ENCODE measurements at regions not wholly inside any gene's neighbourhood (a gene's known extent, or its start where the extent isn't known, plus 50 kb on each side); places are given as distances from the start of the nearest gene placed in this dataset.
A peak's percentile ranks its signal among the peaks of the same experiment; 100 is the strongest.

- H3K23ac ChIP-seq (ENCODE audit: low read length) = no peak overlapping the region
- no CpG with 5 or more reads among the region's 7 CpGs for WGBS (ENCODE audit: extremely low coverage, insufficient coverage, insufficient read length)
- H3K4me3 ChIP-seq (ENCODE audit: low read depth, low read length) = no peak overlapping the region
- no peak overlapping the region for H4K91ac ChIP-seq (ENCODE audit: low read depth, low read length)
- H3K9me3 ChIP-seq (ENCODE audit: insufficient read depth, low read depth, low read length) = peaks cover 6% of the 10 kb centered on the region
- no peak overlapping the region for H4K12ac ChIP-seq (ENCODE audit: low read depth, low read length)
- H3K36me3 ChIP-seq (ENCODE audit: control insufficient read depth in 1 of 2, insufficient read depth in 2 of 2, low read length in 2 of 2) = no peaks in the 10 kb centered on the region
- H4K8ac ChIP-seq (ENCODE audit: low read depth, low read length) = no peak overlapping the region
- H2BK5ac ChIP-seq (ENCODE audit: low read depth, low read length, poor library complexity) = no peak overlapping the region
- no peak overlapping the region for H3K27ac ChIP-seq (ENCODE audit: low read depth, low read length)
- peak; percentile 40 to 79 for DNase-seq
- H2AFZ ChIP-seq (ENCODE audit: insufficient read depth, low read length, poor library complexity) = no peak overlapping the region
- no peak overlapping the region for H3K4ac ChIP-seq (ENCODE audit: low read depth, low read length)
- H3K4me2 ChIP-seq (ENCODE audit: low read length) = no peak overlapping the region
- H3K14ac ChIP-seq (ENCODE audit: low read length) = no peak overlapping the region
- no peak overlapping the region for H3K18ac ChIP-seq (ENCODE audit: low read length)
- no peaks in the 10 kb centered on the region for H3K27me3 ChIP-seq (ENCODE audit: insufficient read depth, low read length)
- peaks cover 3% of the 10 kb centered on the region for H3K79me1 ChIP-seq (ENCODE audit: low read length)
- no peak overlapping the region for H2BK12ac ChIP-seq (ENCODE audit: low read length)
- no peak overlapping the region for H2AK5ac ChIP-seq (ENCODE audit: low read length)
- no peak overlapping the region for H2BK120ac ChIP-seq (ENCODE audit: insufficient read depth, low read length, poor library complexity)
- no peaks in the 10 kb centered on the region for H3K79me2 ChIP-seq (ENCODE audit: control insufficient read depth, insufficient read depth, low read length, poor library complexity)
- peaks cover 0 to 6% of the 10 kb centered on the region in 2 experiments for H3K4me1 ChIP-seq (ENCODE audit: control insufficient read depth in 1 of 2, insufficient read depth in 2 of 2, low read length in 2 of 2)
- no peak overlapping the region for H3K9ac ChIP-seq (ENCODE audit: low read length)
Observed at GRCh38 chr3:194937882-194938321, 252.2 kb downstream of the FAM43A start.

DNA sequence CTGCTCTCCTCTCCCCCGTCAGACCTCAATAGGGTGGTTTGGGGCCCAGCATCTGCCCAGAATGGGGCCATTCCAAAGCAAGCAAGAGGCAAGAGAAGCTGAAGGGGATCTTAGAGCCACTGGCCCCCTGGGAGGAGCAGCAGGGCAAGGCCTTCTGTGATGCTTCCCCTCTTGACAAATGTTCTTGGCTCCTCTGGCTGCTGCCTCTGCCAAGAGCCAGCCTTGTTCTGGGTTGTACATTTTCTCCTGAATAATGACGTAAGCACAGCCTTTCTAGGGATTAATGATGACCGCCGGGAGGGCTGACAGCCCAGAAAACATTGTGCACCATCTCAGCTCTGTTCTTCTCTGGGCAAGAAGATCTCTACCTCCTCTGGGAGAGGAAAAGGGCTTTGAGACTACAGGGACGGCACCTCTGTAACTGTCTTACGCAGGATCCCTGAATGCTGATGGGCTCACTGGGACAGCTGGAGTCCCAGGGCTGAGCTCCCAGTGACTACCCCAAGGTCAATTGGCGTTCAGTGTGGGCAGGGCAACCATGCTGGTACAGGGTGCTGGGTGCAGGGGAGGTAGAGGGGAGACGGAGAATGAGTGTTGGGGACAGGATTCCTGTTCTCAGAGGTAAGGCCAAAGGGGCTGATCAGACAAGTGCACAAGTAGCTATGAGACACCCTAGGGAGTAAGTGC is 253.3 kb downstream of the FAM43A start:
- no peak for DNase-seq
- Histone ChIP-seq H3K4me1 (ENCODE audit: control insufficient read depth in 1 of 2, insufficient read depth in 2 of 2, low read length in 2 of 2) (peaks cover 0 to 6% of the 10 kb centered on the region in 2 experiments), H3K4me3 (ENCODE audit: low read depth, low read length) (no peak overlapping the region), H3K14ac (ENCODE audit: low read length) (no peak overlapping the region), H3K79me1 (ENCODE audit: low read length) (peaks cover 3% of the 10 kb centered on the region), H3K27me3 (ENCODE audit: insufficient read depth, low read length) (no peaks in the 10 kb centered on the region), H2AK5ac (ENCODE audit: low read length) (no peak overlapping the region), H4K12ac (ENCODE audit: low read depth, low read length) (no peak overlapping the region), H2BK12ac (ENCODE audit: low read length) (no peak overlapping the region), H3K4ac (ENCODE audit: low read depth, low read length) (no peak overlapping the region), H2AFZ (ENCODE audit: insufficient read depth, low read length, poor library complexity) (no peak overlapping the region), H3K18ac (ENCODE audit: low read length) (no peak overlapping the region), H3K9ac (ENCODE audit: low read length) (no peak overlapping the region), H3K36me3 (ENCODE audit: control insufficient read depth in 1 of 2, insufficient read depth in 2 of 2, low read length in 2 of 2) (no peaks in the 10 kb centered on the region), H3K79me2 (ENCODE audit: control insufficient read depth, insufficient read depth, low read length, poor library complexity) (no peaks in the 10 kb centered on the region), H3K23ac (ENCODE audit: low read length) (no peak overlapping the region), H4K8ac (ENCODE audit: low read depth, low read length) (no peak overlapping the region), H3K9me3 (ENCODE audit: insufficient read depth, low read depth, low read length) (peaks cover 4% of the 10 kb centered on the region), H4K91ac (ENCODE audit: low read depth, low read length) (no peak overlapping the region), H3K4me2 (ENCODE audit: low read length) (no peak overlapping the region), H3K27ac (ENCODE audit: low read depth, low read length) (no peak overlapping the region), H2BK120ac (ENCODE audit: insufficient read depth, low read length, poor library complexity) (no peak overlapping the region), H2BK5ac (ENCODE audit: low read depth, low read length, poor library complexity) (no peak overlapping the region)
- no CpG with 5 or more reads among the region's 8 CpGs for WGBS (ENCODE audit: extremely low coverage, insufficient coverage, insufficient read length)

DNA sequence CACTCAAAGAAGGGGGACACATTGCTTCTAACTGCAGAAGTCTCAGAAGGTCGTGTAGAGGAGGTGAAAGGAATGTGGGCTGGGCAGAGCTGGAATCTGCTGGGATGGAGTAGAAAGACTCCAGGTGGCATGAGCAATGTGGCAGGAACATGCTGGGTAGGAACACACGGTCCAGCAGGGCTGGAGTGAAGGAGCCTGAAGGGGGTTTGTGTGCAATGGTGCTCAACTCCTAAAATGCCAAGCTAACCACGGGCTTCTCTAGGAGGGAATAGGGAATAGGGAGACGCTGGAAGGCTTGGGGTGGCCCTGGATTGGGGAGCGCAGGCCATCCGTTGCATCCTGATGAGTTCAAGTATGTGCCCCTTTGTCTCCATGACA is 253.8 kb downstream of the FAM43A start:
- H3K9ac ChIP-seq (ENCODE audit: low read length) = no peak overlapping the region
- WGBS (ENCODE audit: extremely low coverage, insufficient coverage, insufficient read length) = no CpG with 5 or more reads among the region's 6 CpGs
- H4K8ac ChIP-seq (ENCODE audit: low read depth, low read length) = no peak overlapping the region
- no peaks in the 10 kb centered on the region for H3K36me3 ChIP-seq (ENCODE audit: control insufficient read depth in 1 of 2, insufficient read depth in 2 of 2, low read length in 2 of 2)
- H3K79me1 ChIP-seq (ENCODE audit: low read length) = peaks cover 3% of the 10 kb centered on the region
- no peak for DNase-seq
- no peak overlapping the region for H2BK12ac ChIP-seq (ENCODE audit: low read length)
- H3K27me3 ChIP-seq (ENCODE audit: insufficient read depth, low read length) = no peaks in the 10 kb centered on the region
- H2AK5ac ChIP-seq (ENCODE audit: low read length) = no peak overlapping the region
- peaks cover 4% of the 10 kb centered on the region for H3K9me3 ChIP-seq (ENCODE audit: insufficient read depth, low read depth, low read length)
- H3K4ac ChIP-seq (ENCODE audit: low read depth, low read length) = no peak overlapping the region
- no peak overlapping the region for H4K12ac ChIP-seq (ENCODE audit: low read depth, low read length)
- no peak overlapping the region for H2BK120ac ChIP-seq (ENCODE audit: insufficient read depth, low read length, poor library complexity)
- no peaks in the 10 kb centered on the region for H3K79me2 ChIP-seq (ENCODE audit: control insufficient read depth, insufficient read depth, low read length, poor library complexity)
- no peak overlapping the region for H3K4me2 ChIP-seq (ENCODE audit: low read length)
- peaks cover 0 to 6% of the 10 kb centered on the region in 2 experiments for H3K4me1 ChIP-seq (ENCODE audit: control insufficient read depth in 1 of 2, insufficient read depth in 2 of 2, low read length in 2 of 2)
- H3K4me3 ChIP-seq (ENCODE audit: low read depth, low read length) = no peak overlapping the region
- no peak overlapping the region for H3K27ac ChIP-seq (ENCODE audit: low read depth, low read length)
- no peak overlapping the region for H2AFZ ChIP-seq (ENCODE audit: insufficient read depth, low read length, poor library complexity)
- no peak overlapping the region for H3K14ac ChIP-seq (ENCODE audit: low read length)
- no peak overlapping the region for H2BK5ac ChIP-seq (ENCODE audit: low read depth, low read length, poor library complexity)
- H3K18ac ChIP-seq (ENCODE audit: low read length) = no peak overlapping the region
- no peak overlapping the region for H3K23ac ChIP-seq (ENCODE audit: low read length)
- no peak overlapping the region for H4K91ac ChIP-seq (ENCODE audit: low read depth, low read length)

DNA sequence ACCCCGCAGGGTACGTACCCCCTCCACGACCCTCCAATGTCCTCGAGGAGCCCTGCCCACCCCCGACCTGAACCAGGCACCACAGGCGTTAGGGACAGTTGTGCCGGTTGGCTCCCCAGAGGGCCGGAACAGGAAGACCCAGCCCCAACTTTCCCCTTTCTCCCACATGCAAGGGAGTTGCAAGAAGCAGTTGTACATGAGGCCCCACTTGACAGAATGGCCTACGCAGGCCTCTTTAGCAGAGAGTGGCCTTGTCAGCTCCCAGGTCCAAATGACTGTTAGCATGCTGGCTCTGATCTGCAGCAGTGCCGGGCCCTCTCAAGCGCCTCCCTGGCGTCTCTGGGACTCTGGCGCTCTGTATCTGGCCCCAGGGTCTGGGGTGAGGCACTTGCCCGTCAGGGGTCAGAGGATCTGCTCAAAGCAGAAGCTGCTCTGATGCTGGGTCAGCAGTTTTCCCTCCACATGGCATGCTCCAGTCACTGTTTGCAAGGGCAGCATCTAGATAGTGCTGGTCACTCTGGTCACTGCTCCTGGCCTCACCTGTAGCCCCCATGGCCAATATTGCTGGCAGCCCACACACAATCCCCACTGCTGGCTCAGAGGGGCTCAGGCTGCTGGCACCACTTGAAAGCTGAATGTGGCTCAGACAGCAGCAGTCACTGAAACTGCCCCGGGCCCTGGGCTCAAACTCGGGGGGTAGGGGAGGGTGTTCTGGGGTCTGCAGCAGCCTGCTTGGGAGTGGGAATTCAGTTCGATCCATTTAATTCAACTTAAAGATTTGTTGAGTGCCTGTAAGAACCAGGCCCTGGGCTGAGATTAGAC is 254.5 kb downstream of the FAM43A start:
- peaks cover 4% of the 10 kb centered on the region for H3K9me3 ChIP-seq (ENCODE audit: insufficient read depth, low read depth, low read length)
- H3K14ac ChIP-seq (ENCODE audit: low read length) = no peak overlapping the region
- no peak overlapping the region for H3K18ac ChIP-seq (ENCODE audit: low read length)
- H3K9ac ChIP-seq (ENCODE audit: low read length) = no peak overlapping the region
- no peaks in the 10 kb centered on the region for H3K79me2 ChIP-seq (ENCODE audit: control insufficient read depth, insufficient read depth, low read length, poor library complexity)
- no peaks in the 10 kb centered on the region for H3K36me3 ChIP-seq (ENCODE audit: control insufficient read depth in 1 of 2, insufficient read depth in 2 of 2, low read length in 2 of 2)
- no peaks in the 10 kb centered on the region for H3K27me3 ChIP-seq (ENCODE audit: insufficient read depth, low read length)
- no peak overlapping the region for H2BK120ac ChIP-seq (ENCODE audit: insufficient read depth, low read length, poor library complexity)
- H3K79me1 ChIP-seq (ENCODE audit: low read length) = no peaks in the 10 kb centered on the region
- H2AFZ ChIP-seq (ENCODE audit: insufficient read depth, low read length, poor library complexity) = no peak overlapping the region
- no peak overlapping the region for H3K27ac ChIP-seq (ENCODE audit: low read depth, low read length)
- H3K4me3 ChIP-seq (ENCODE audit: low read depth, low read length) = no peak overlapping the region
- H4K8ac ChIP-seq (ENCODE audit: low read depth, low read length) = no peak overlapping the region
- H3K4ac ChIP-seq (ENCODE audit: low read depth, low read length) = no peak overlapping the region
- no peak overlapping the region for H2BK12ac ChIP-seq (ENCODE audit: low read length)
- DNase-seq = no peak
- no peak overlapping the region for H4K12ac ChIP-seq (ENCODE audit: low read depth, low read length)
- no CpG with 5 or more reads among the region's 17 CpGs for WGBS (ENCODE audit: extremely low coverage, insufficient coverage, insufficient read length)
- peaks cover 0 to 2% of the 10 kb centered on the region in 2 experiments for H3K4me1 ChIP-seq (ENCODE audit: control insufficient read depth in 1 of 2, insufficient read depth in 2 of 2, low read length in 2 of 2)
- no peak overlapping the region for H3K23ac ChIP-seq (ENCODE audit: low read length)
- no peak overlapping the region for H2AK5ac ChIP-seq (ENCODE audit: low read length)
- H3K4me2 ChIP-seq (ENCODE audit: low read length) = no peak overlapping the region
- no peak overlapping the region for H2BK5ac ChIP-seq (ENCODE audit: low read depth, low read length, poor library complexity)
- no peak overlapping the region for H4K91ac ChIP-seq (ENCODE audit: low read depth, low read length)
